ENCODE measurements at regions not wholly inside any gene's neighbourhood (a gene's known extent, or its start where the extent isn't known, plus 50 kb on each side); places are given as distances from the start of the nearest gene placed in this dataset.

GRCh38 chr5:54765165-54766028 lies 220.0 kb downstream of the ESM1 start:
- H3K27ac ChIP-seq = no peak overlapping the region
- TF ChIP-seq, protein P1, sequence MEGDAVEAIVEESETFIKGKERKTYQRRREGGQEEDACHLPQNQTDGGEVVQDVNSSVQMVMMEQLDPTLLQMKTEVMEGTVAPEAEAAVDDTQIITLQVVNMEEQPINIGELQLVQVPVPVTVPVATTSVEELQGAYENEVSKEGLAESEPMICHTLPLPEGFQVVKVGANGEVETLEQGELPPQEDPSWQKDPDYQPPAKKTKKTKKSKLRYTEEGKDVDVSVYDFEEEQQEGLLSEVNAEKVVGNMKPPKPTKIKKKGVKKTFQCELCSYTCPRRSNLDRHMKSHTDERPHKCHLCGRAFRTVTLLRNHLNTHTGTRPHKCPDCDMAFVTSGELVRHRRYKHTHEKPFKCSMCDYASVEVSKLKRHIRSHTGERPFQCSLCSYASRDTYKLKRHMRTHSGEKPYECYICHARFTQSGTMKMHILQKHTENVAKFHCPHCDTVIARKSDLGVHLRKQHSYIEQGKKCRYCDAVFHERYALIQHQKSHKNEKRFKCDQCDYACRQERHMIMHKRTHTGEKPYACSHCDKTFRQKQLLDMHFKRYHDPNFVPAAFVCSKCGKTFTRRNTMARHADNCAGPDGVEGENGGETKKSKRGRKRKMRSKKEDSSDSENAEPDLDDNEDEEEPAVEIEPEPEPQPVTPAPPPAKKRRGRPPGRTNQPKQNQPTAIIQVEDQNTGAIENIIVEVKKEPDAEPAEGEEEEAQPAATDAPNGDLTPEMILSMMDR (conservative IDR thresholded peaks at IDR 0.05) = no peak

- no peak overlapping the region for H3K27ac ChIP-seq
- TF ChIP-seq, protein P1 (conservative IDR thresholded peaks at IDR 0.05) = no peak
Observed at GRCh38 chr5:54764102-54765090, 221.0 kb downstream of the ESM1 start.

DNA sequence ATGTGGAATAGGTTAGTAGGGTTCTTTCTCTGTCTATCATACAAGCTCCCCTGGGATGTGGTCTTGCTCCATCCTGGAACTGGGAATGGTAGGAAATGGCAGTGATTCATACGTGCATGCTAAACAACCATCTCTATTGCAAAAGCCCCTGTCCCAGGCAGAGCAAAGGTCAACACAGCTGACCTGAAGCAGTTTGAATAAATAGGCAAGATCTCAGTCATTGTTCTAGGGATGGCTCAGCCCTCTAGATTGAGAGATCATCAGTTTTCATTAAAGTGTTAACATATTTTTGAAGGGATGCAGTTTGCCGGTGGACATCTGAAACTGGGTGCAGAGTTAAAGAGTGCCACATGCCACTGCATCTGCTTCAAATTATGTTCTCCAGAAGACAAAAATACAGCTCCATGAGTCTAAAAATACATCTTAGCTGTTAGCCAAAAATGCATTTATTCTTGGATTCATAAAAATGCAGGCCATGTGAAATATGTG lies 224.1 kb downstream of the ESM1 start:
- TF ChIP-seq, protein P1 (conservative IDR thresholded peaks at IDR 0.05) = no peak
- no peak overlapping the region for H3K27ac ChIP-seq

GRCh38 chr5:54760182-54760935 lies 225.0 kb downstream of the ESM1 start:
- no peak overlapping the region for H3K27ac ChIP-seq
- TF ChIP-seq, protein P1 (conservative IDR thresholded peaks at IDR 0.05) = no peak

DNA sequence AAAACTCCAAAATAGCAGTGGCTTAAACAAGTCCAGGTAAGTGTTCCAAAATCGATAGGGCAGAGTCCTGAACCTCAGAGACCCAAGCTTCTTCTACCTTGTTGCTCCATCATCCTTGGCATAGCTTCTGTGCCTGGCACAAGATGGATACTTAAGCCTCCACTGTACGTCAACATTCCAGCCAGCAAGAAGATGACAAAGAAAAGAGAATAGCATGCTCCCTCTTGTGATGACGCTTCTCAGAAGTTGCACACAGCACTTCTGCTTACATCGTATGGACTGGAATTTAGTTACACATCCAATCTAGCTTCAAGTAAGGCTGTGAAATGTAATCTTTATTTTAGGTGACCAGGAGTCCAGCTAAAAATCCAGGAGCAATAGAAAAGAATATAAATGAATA lies 227.4 kb downstream of the ESM1 start:
- TF ChIP-seq, protein P1 (conservative IDR thresholded peaks at IDR 0.05) = no peak
- H3K27ac ChIP-seq = no peak overlapping the region

GRCh38 chr5:54757541-54757940 lies 227.9 kb downstream of the ESM1 start:
- TF ChIP-seq, protein P1 (conservative IDR thresholded peaks at IDR 0.05) = no peak
- H3K27ac ChIP-seq = no peak overlapping the region
